LHCN-M2 (cell line): ENCODE measurements at regions not wholly inside any gene's neighbourhood (a gene's known extent, or its start where the extent isn't known, plus 50 kb on each side); places are given as distances from the start of the nearest gene placed in this dataset.
"Not testable (repeated sequence)": the region's sequence is repeated elsewhere in the genome, so short reads cannot be mapped to it uniquely, and the experiment has no call there.

Source experiments
- DNase-seq: peaks from one replicate; pipeline ENCODE4 v3.0.0-alpha.2; 2012; ENCODE audit warnings: low read depth

DNA sequence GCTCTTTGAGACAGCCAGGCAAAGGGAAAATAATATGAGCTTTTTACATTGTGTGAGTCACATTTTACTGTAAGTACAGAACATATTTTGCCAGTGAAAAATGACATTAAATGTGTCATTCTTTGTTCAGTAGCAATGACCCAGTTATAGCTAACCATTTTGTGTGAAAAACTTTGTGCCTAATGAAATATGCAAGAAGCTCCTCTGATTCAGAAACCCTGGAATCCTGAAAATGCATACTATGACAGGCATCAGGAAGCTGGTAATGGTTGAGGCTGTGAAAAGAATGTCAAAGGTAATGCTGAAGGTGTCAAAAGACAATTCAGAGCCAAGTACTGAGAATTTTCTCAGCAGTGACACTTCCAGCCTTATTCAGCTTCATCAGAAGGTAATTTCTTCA is 549.5 kb upstream of the SMIM31 start:
- peak; percentile 92 for DNase-seq

DNA sequence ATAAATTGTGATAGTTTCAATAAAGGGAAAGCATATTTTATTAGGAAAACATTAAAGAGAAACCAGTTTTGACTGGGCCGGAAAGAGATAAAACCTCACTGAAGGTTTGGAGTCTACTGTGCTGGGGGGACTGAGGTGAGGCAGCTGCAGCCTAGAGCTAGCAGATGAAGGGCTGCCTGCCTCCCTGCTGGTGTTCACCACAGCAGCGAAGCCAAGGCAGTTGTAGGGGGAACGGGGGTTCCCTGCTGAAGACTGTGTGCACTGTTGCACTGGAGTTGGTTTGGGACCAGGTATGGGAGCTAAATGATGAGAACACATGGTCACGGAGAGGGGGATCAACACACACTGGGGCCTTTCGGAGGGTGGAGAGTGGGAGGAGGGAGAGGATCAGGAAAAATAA is 546.5 kb upstream of the SMIM31 start:
- no peak for DNase-seq

DNA sequence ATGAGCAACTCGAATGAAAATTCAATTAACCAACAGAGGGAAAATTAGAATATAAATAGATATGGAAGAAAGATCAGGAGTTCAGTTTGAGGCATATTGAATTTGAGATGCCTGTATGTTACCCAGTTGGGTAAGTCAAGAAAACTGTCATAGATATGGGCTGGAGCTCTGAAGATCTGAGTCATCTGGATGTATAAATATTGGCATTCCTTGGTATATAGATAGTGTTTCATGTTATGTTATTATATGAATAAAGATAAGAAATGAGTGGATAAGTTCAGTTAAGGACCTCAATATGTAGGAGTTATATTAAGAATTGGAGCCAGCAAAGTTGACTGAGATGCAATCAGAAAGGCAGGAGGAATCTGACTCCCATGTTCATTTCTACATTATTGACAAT is 543.6 kb upstream of the SMIM31 start:
- no peak for DNase-seq

DNA sequence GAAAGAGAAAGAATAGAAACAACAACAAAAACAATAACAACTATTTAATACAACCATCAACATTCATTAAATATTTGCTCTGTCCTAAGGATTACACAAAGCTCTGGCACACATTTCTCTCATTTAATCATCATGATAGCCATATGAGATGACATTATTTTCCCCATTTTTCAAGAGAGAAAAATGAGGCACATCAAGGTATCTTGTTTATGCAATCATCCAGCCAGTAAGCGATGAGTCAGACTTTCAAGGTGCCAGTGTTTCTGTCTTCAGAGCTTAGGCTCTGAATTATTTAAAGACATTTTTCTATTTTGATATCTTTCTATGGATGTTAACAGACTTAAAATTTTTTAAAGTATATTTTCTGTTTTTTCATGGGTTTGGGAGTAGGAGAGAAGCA is 541.8 kb upstream of the SMIM31 start:
- peak; percentile 34 for DNase-seq

DNA sequence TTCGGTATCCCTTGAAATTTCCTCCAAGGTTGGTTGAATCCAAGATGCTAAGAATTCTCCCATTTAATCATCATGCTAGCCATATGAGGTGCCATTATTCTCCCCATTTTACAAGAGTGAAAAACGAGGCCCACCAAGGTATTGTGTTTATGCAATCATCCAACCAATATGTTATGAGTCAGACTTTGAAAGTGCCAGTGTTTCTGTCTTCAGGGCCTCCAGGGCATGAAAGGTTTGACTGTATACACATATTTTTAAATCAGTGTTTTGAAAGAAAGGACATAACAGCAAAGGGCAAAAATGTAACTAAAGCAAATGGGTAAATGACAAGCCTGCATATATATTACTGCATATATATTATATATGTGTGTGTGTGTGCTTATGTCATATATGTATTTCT is 541.2 kb upstream of the SMIM31 start:
- no peak for DNase-seq

DNA sequence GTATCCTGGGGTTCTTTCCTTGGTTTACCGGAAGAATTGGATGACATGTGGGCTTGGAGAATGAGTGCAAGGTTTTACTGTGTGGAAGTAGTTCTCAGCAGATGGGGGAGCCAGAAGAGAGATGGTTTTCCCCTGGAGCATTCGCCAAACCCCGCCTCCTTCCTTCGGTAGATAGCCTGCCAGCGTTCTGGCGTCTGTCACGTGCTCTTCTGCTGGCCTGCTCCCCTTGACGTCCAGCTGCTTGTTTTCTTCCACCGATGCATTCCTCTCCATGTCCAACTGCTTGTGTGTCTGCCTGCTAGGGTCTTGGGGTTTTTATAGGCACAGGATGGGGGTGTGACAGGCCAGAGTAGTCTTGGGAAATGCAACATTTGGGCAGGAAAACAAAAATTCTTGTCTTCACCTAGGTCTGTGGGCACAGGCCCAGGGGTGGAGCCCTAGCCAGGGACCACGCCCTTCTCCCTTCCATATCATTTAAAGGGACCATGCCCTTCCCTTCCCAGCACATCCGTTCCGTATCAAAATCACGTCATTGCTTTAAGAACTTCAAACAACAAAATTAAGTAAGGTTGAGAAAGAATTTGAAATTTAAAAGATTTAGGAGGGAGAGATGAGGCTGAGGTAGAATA is 538.7 kb upstream of the SMIM31 start:
- no peak for DNase-seq

DNA sequence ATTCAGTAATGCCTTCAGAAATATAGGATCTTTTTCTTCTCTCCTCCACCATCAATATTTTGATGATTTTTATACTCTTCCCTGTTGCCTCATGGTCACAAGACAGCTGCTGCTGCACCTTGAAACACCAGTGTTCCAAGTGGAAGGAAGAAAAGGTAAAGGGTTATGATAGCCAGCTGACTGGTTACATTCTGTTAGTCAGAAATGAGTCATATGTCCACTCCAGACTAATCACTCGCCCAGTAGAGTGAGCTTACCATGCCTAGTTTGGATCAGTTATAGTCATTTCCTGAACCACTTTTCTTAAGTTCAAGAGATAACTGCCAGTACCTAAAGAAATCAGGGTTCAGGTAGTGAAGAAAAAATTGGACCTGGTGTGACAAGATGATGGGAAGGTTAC is 532.3 kb upstream of the SMIM31 start:
- peak; percentile 65 for DNase-seq

DNA sequence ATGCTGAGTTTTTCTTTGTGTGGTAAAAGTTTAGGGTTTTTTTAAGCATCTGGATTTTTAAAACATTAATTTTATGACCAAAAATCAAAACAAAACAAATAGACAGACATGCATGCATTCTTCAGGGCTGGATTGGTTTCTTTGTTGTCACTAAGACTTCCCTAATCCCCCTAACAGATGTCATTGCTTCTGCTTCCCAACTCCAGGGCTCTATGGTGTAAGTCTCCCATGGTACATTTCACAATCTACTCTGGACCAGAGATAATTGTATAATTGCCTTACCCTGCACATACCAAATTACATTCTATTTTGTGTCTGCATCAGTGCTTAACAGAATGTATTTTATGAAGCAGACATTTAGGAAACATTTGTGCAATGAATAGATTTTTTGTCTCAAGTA is 529.1 kb upstream of the SMIM31 start:
- DNase-seq: peak; percentile 70

DNA sequence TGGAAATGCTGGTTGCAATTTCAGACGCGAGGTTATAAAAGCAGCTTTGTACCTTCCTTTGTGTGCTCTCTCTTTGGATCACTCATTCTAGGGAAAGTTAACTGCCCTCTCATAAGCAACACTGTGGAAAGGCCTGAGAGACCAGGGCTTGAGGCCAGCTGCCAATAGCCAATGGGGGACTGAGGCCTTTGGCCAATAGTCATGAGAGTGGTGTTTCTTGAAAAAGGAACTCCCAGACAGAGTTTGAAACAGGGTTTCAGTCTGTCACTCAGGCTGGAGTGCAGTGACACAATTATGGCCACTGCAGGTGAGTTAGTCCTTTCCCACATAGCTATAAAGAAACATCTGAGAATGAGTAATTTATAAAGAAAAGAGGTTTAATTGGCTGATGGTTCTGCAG is 524.7 kb upstream of the SMIM31 start:
- DNase-seq: no peak

DNA sequence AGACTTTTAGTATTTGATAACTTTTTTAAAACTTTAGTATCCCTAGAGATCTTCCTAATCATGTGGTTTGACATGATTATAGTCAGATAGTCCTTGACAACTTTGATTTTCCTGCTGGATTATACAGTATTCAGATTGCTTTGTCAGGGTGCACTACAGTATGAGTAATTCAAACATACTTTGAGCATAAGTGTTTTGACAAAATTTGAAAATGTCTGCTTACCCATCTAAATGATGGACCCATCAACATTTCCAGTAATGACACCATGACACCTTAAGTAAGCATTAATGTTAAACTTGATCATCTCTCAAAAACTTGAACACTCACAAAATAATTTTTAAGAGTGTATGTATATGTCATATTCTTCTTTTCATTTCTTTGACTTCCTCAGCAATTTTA is 514.5 kb upstream of the SMIM31 start:
- DNase-seq: no peak

DNA sequence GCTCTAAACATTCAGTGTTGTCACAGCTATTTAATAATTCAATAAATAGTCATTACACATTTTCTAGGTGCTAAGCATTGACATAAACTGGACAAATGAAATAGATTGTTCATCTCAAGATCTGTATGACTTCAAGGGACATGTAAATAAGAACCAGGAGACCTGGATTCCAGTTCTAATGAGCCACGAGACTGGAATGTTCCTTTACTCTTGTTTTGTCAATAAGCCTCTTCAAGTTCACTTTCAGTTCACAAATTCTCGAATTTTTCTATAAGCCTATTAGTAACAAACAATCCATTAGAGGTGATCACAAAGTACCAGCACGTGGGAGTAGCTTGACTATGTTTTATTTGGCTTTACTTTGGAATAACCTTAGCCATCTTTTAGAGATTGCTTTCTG is 514.0 kb upstream of the SMIM31 start:
- peak; percentile 37 for DNase-seq

DNA sequence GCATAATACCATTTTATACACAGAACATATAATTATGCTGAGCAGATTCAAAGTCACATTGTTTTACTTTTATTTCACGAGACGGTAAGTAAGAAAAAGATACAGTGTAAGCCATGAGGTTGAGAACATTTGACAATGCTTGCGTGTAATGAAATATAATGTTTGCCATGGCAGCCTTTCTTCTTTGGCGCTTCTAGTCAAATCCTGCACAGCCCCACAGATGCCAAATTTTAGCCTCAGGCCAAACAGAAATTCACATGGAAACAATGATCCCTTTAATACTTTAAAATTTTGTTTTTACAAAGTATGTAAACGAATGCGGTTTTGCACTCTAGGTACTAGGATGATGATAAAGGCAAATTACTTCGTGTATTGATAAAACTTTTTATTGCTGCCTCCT is 502.7 kb upstream of the SMIM31 start:
- no peak for DNase-seq

DNA sequence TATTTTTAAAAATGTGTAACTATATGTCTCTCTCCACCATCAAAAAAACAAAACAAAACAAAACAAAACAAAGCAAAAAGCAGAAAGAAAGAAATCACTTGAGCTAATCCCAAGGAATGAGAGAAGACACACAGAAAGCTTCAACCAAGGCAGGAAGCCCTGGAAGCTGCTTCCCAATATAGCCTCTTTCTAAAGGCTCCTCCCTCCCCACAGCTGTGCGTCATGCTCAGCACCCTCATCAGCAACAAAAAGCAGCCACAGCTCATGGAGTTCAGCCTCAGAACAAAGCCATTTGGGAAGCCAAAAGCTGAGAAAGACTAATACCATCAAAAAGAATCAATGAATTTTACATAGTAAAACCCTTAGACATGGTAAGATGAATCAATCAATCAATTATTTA is 501.6 kb upstream of the SMIM31 start:
- DNase-seq: peak; percentile 71

DNA sequence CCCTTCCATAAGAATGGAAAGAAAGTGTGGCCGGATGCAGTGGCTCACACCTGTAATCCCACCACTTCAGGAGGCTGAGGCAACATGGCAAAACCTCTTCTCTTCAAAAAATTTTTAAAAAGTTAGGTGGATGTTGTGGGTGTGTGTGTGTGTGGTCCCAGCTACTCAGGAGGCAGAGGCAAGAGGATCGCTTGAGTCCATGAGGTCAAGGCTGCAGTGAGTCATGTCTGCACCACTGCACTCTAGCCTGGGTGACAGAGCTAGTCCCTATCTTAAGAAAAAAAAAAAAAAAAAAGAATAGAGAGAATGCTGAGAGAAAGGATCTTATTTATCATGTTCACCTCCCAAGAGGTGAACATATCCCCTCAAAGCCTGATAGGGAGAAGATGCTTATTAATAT is 492.1 kb upstream of the SMIM31 start:
- DNase-seq: no peak

DNA sequence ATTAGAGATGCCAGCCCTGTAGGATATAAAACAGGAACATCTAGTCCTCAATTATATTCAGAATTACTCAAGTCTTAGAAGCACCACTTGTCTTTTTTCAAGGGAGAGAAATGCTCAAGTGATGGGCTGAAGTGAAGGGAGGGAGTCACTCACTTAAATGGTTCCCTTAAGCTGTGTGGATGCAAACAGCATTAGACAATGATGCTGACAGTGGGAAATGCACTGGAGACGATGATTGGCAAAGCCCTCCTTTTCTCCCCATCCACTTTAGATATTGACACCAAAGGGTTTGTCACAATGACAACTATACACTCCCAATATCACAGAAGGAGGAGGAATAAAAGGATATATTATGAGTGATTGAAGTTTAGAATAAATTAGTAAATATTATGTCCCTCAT is 491.4 kb upstream of the SMIM31 start:
- not testable (repeated sequence) for DNase-seq

DNA sequence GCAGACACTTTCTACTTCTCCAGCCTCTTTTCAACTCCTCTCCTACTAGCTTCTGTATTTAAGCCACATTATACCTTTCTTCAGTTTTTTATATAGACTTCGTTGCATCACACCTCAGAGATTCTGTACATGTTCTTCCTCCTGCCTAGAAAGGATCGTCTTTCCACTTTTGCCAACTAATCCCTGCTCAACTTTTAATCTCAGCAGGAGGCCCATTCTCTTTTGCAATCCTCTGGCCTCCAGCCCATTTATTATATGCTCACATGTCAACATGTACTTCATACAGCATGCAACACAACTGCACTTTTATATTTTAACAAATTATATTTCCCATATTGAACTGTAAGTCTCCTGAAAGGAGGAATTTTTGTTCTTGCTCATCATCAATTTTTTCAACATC is 476.5 kb upstream of the SMIM31 start:
- DNase-seq: peak; percentile 32

DNA sequence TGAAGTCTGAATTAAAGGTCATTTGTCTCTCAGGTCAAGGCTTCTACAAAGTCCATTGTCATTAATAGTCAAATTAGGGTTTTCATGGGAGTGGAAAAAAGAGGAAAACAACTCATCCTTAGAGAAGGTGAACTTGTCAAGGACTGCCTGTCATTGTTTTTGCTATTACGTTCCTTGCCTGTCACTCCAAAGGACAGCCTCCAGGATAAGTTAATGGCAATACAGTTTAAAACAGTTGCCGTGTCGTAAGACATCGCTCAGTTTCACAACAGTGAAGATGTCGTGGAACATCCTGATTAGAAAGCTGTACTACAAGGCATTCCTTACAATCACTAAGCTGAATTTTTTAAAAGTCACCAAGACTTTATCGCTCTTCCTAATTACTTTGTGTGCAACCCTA is 466.8 kb upstream of the SMIM31 start:
- DNase-seq: no peak

DNA sequence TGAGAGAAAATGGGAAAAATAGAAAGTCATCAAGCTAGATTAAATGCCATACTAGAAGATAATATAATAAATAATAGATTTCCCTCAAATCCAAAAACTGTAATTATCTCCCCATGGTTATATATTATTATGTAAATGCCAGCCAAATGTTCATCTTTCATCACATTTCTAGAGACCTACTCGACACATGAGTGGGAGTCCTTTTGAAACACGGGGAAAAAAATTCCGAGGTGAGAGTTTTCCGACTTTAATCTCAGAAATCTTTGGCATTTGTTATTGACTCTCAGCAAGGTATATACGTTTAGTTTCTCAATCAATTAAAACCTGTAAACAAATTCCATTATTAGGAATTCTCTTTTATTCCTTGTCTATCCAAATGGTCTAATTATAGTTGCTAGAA is 465.4 kb upstream of the SMIM31 start:
- DNase-seq: no peak

DNA sequence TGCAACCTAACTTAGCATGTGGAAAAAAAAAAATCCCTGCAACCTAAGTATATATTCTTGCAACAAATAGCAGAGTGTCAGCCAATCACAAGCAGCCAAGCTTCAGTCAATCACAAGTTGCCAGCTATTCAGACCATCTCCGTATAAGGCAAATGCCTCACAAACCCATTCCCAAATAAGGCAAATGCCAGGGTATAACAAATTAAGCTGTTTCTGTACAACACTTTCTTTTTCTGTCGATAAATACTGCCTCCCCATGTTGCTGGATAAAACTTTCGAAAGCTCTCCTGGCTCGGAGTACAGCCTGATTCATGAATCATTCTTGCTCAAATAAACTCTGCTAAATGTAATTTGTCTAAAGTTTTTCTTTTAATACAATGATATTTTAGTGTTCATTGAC is 460.7 kb upstream of the SMIM31 start:
- no peak for DNase-seq

DNA sequence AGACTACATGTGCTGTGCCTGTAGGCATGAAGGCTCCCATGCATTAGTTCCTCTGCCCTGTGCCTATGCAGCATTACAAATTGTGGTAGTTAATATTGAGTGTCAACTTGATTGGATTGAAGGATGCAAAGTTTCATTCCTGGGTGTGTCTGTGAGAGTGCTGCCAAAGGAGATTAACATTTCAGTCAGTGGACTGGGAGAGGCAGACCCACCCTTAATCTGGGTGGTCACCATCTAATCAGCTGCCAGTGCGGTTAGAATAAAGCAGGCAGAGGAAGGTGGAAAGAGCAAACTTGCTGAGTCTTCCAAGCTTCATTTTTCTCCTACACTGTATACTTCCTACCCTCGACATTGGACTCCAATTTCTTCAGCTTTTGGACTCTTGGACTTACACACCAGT is 460.2 kb upstream of the SMIM31 start:
- no peak for DNase-seq

DNA sequence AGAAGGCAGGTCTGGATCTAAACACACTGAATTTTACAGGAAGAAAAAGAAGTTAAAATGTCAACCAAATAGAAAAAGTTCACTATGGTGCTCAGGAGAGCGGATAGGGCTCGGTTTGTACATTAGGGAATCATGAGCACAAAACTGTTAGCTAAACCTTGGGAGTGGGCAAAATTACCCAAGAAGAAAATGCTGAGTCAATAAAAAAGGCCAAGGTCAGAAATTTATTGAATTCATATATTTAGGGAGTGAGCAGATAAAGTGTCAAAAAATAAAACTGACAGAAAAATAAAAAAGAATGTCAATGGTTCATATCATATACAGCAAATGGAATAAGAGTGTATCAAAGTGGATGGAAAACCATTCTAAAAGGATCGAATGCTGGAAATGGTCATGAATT is 452.5 kb upstream of the SMIM31 start:
- no peak for DNase-seq

DNA sequence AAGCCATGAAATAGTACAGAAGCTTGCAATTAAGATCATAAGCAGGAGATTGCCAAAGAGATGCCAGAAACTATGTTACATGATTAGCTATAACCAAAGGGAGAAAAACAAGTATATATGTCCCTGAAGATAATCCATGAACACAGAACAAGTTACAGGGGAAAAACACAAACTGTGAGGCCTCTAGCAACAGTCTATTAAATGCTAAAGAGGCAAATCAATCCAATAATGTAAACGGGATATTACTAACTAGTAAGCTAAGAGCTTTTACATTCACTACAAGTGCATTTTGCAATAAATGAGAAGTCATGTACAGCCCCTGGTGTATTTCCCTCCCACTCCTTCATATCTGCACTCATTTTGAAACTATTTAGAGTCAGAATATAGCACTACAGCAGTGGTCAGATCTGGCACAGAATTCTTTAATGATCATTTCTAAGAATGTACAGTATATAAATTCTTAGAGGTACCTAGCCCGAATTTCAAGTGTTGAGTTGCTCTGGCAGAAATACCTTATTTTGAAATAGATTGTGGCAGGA is 449.8 kb upstream of the SMIM31 start:
- peak; percentile 12 for DNase-seq

DNA sequence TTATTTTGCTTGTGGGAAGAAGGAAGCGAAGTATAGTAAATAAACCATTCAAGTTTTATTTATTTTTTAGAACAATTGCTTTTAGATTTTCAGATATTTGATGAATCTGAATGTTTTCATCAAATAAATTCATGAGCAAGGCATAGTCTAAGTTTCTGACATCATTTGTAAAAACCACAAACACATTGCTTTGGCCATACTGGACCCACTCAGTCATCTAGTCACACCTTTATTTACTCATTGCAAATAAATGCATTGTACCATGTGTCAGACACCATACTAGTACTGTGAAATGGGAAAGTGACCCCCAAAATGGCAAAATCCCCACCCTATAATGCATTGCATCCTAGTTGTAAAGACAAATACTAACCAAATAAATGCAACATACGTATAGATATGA is 449.1 kb upstream of the SMIM31 start:
- peak; percentile 55 for DNase-seq

DNA sequence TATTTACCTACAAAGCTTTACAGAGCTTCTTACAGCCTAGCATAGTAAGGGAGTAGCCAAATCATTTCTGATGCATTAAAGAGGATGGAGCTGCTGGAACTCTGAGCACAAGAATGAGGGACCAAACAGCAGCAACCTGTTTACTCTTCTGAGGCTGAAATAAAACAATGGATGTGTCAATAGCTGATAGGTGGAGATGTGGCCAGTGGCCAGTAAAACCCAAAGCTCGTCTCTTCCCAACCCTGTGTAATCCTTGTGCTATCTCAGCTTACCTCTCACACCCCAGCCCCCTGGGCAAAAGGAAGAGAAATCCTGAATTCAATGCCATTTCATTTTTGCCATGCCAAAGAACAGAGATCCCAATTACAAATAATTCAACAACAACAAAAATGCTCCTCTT is 446.7 kb upstream of the SMIM31 start:
- no peak for DNase-seq
